ENCODE measurements at regions not wholly inside any gene's neighbourhood (a gene's known extent, or its start where the extent isn't known, plus 50 kb on each side); places are given as distances from the start of the nearest gene placed in this dataset.

- no peak overlapping the region for H2AFZ ChIP-seq (ENCODE audit: low read depth, low read length)
- DNase-seq = no peak
- no peaks in the 10 kb centered on the region for H3K36me3 ChIP-seq (ENCODE audit: control insufficient read depth in 1 of 2, insufficient read depth in 2 of 2, low read depth in 1 of 2, low read length in 2 of 2)
- no peak overlapping the region for H3K27ac ChIP-seq (ENCODE audit: low read length, poor library complexity, severe bottlenecking)
- no peak overlapping the region for H4K8ac ChIP-seq (ENCODE audit: low read length)
- no peak overlapping the region for H3K4me3 ChIP-seq (ENCODE audit: insufficient read depth in 1 of 2, low read depth in 1 of 2, low read length in 2 of 2)
- no peak overlapping the region for H4K91ac ChIP-seq (ENCODE audit: low read length)
- H2BK15ac ChIP-seq (ENCODE audit: low read depth, poor library complexity, severe bottlenecking) = no peak overlapping the region
- H3K9ac ChIP-seq (ENCODE audit: low read length) = no peak overlapping the region
- H3K18ac ChIP-seq (ENCODE audit: low read depth in 1 of 2, low read length in 2 of 2) = no peak overlapping the region
- H2BK12ac ChIP-seq (ENCODE audit: low read length in 2 of 2) = no peak overlapping the region
- H3K23ac ChIP-seq (ENCODE audit: low read length in 2 of 2) = no peak overlapping the region
- peaks cover 6% of the 10 kb centered on the region for H3K79me1 ChIP-seq (replicated peaks; ENCODE audit: low read length, poor library complexity, severe bottlenecking)
- no peak overlapping the region for H3K4me2 ChIP-seq (ENCODE audit: low read length, poor library complexity, severe bottlenecking)
- no peak overlapping the region for H3K4ac ChIP-seq (ENCODE audit: low read depth in 1 of 2, low read length in 2 of 2)
- no peaks in the 10 kb centered on the region for H3K4me1 ChIP-seq (ENCODE audit: control insufficient read depth, insufficient read depth, low read depth, low read length)
- no peak overlapping the region for H3K14ac ChIP-seq (ENCODE audit: low read length in 2 of 2)
- H3K9me3 ChIP-seq (ENCODE audit: control insufficient read depth, low read length) = peaks cover 22% of the 10 kb centered on the region
- no peak overlapping the region for H2BK120ac ChIP-seq (ENCODE audit: low read depth, low read length)
- H2AK5ac ChIP-seq (ENCODE audit: low read length, severe bottlenecking) = no peak overlapping the region
- H2BK5ac ChIP-seq (ENCODE audit: low read depth, low read length, poor library complexity, severe bottlenecking) = no peak overlapping the region
- peaks cover 0 to 12% of the 10 kb centered on the region in 2 experiments for H3K27me3 ChIP-seq (ENCODE audit: control insufficient read depth in 1 of 2, insufficient read depth in 1 of 2, low read length in 2 of 2)
These were observed 156.5 kb upstream of the ZCCHC13 start for GRCh38 chrX:74147439-74147838.

- Histone ChIP-seq H2BK120ac (ENCODE audit: low read depth, low read length) (no peak overlapping the region), H2BK12ac (ENCODE audit: low read length in 2 of 2) (no peak overlapping the region), H2AK5ac (ENCODE audit: low read length, severe bottlenecking) (no peak overlapping the region), H3K36me3 (ENCODE audit: control insufficient read depth in 1 of 2, insufficient read depth in 2 of 2, low read depth in 1 of 2, low read length in 2 of 2) (no peaks in the 10 kb centered on the region), H3K23ac (ENCODE audit: low read length in 2 of 2) (no peak overlapping the region), H3K4ac (ENCODE audit: low read depth in 1 of 2, low read length in 2 of 2) (no peak overlapping the region), H2AFZ (ENCODE audit: low read depth, low read length) (no peak overlapping the region), H4K91ac (ENCODE audit: low read length) (no peak overlapping the region), H3K9me3 (ENCODE audit: control insufficient read depth, low read length) (peaks cover 7% of the 10 kb centered on the region), H3K27me3 (ENCODE audit: control insufficient read depth in 1 of 2, insufficient read depth in 1 of 2, low read length in 2 of 2) (no peaks in the 10 kb centered on the region), H3K27ac (ENCODE audit: low read length, poor library complexity, severe bottlenecking) (no peak overlapping the region), H2BK15ac (ENCODE audit: low read depth, poor library complexity, severe bottlenecking) (no peak overlapping the region), H4K8ac (ENCODE audit: low read length) (no peak overlapping the region), H3K4me3 (ENCODE audit: insufficient read depth in 1 of 2, low read depth in 1 of 2, low read length in 2 of 2) (no peak overlapping the region), H3K4me2 (ENCODE audit: low read length, poor library complexity, severe bottlenecking) (no peak overlapping the region), H3K79me1 (replicated peaks; ENCODE audit: low read length, poor library complexity, severe bottlenecking) (peaks cover 1% of the 10 kb centered on the region), H2BK5ac (ENCODE audit: low read depth, low read length, poor library complexity, severe bottlenecking) (no peak overlapping the region), H3K4me1 (ENCODE audit: control insufficient read depth, insufficient read depth, low read depth, low read length) (no peaks in the 10 kb centered on the region), H3K14ac (ENCODE audit: low read length in 2 of 2) (no peak overlapping the region), H3K9ac (ENCODE audit: low read length) (no peak overlapping the region), H3K18ac (ENCODE audit: low read depth in 1 of 2, low read length in 2 of 2) (no peak overlapping the region)
- DNase-seq = no peak
These were observed 165.0 kb upstream of the ZCCHC13 start for GRCh38 chrX:74138943-74139342.

- 23% methylated on average over 4 of the region's 5 CpGs for WGBS
- Histone ChIP-seq H3K4me3 (ENCODE audit: insufficient read depth in 1 of 2, low read depth in 1 of 2, low read length in 2 of 2) (no peak overlapping the region), H3K27me3 (ENCODE audit: control insufficient read depth in 1 of 2, insufficient read depth in 1 of 2, low read length in 2 of 2) (peaks cover 0 to 16% of the 10 kb centered on the region in 2 experiments), H2BK15ac (ENCODE audit: low read depth, poor library complexity, severe bottlenecking) (no peak overlapping the region), H3K14ac (ENCODE audit: low read length in 2 of 2) (no peak overlapping the region), H3K4me1 (ENCODE audit: control insufficient read depth, insufficient read depth, low read depth, low read length) (no peaks in the 10 kb centered on the region), H3K23ac (ENCODE audit: low read length in 2 of 2) (no peak overlapping the region), H2AFZ (ENCODE audit: low read depth, low read length) (no peak overlapping the region), H4K8ac (ENCODE audit: low read length) (no peak overlapping the region), H3K9ac (ENCODE audit: low read length) (peak overlapping the region; percentile 13), H3K18ac (ENCODE audit: low read depth in 1 of 2, low read length in 2 of 2) (no peak overlapping the region), H3K9me3 (ENCODE audit: control insufficient read depth, low read length) (no peaks in the 10 kb centered on the region), H3K4me2 (ENCODE audit: low read length, poor library complexity, severe bottlenecking) (no peak overlapping the region), H4K91ac (ENCODE audit: low read length) (no peak overlapping the region), H3K27ac (ENCODE audit: low read length, poor library complexity, severe bottlenecking) (no peak overlapping the region), H3K79me1 (replicated peaks; ENCODE audit: low read length, poor library complexity, severe bottlenecking) (peaks cover 1% of the 10 kb centered on the region), H2BK5ac (ENCODE audit: low read depth, low read length, poor library complexity, severe bottlenecking) (no peak overlapping the region), H2BK12ac (ENCODE audit: low read length in 2 of 2) (no peak overlapping the region), H3K4ac (ENCODE audit: low read depth in 1 of 2, low read length in 2 of 2) (no peak overlapping the region), H2BK120ac (ENCODE audit: low read depth, low read length) (no peak overlapping the region), H3K36me3 (ENCODE audit: control insufficient read depth in 1 of 2, insufficient read depth in 2 of 2, low read depth in 1 of 2, low read length in 2 of 2) (peaks cover 0 to 4% of the 10 kb centered on the region in 2 experiments), H2AK5ac (ENCODE audit: low read length, severe bottlenecking) (no peak overlapping the region)
- peak; percentile 64 for DNase-seq
These were observed 170.7 kb upstream of the ZCCHC13 start for GRCh38 chrX:74133156-74133796.

GRCh38 chrX:74132280-74132679, 171.7 kb upstream of the ZCCHC13 start:
- 91% methylated on average over 4 of the region's 4 CpGs for WGBS
- Histone ChIP-seq H2BK5ac (ENCODE audit: low read depth, low read length, poor library complexity, severe bottlenecking) (no peak overlapping the region), H4K8ac (ENCODE audit: low read length) (no peak overlapping the region), H3K4me3 (ENCODE audit: insufficient read depth in 1 of 2, low read depth in 1 of 2, low read length in 2 of 2) (no peak overlapping the region), H3K9ac (ENCODE audit: low read length) (peak overlapping the region; percentile 13), H2BK15ac (ENCODE audit: low read depth, poor library complexity, severe bottlenecking) (no peak overlapping the region), H3K27me3 (ENCODE audit: control insufficient read depth in 1 of 2, insufficient read depth in 1 of 2, low read length in 2 of 2) (peaks cover 0 to 16% of the 10 kb centered on the region in 2 experiments), H4K91ac (ENCODE audit: low read length) (no peak overlapping the region), H3K14ac (ENCODE audit: low read length in 2 of 2) (no peak overlapping the region), H2AFZ (ENCODE audit: low read depth, low read length) (no peak overlapping the region), H3K18ac (ENCODE audit: low read depth in 1 of 2, low read length in 2 of 2) (no peak overlapping the region), H3K4me1 (ENCODE audit: control insufficient read depth, insufficient read depth, low read depth, low read length) (no peaks in the 10 kb centered on the region), H2BK120ac (ENCODE audit: low read depth, low read length) (no peak overlapping the region), H3K79me1 (replicated peaks; ENCODE audit: low read length, poor library complexity, severe bottlenecking) (no peaks in the 10 kb centered on the region), H3K4me2 (ENCODE audit: low read length, poor library complexity, severe bottlenecking) (no peak overlapping the region), H3K27ac (ENCODE audit: low read length, poor library complexity, severe bottlenecking) (no peak overlapping the region), H3K36me3 (ENCODE audit: control insufficient read depth in 1 of 2, insufficient read depth in 2 of 2, low read depth in 1 of 2, low read length in 2 of 2) (peaks cover 0 to 4% of the 10 kb centered on the region in 2 experiments), H3K4ac (ENCODE audit: low read depth in 1 of 2, low read length in 2 of 2) (no peak overlapping the region), H3K23ac (ENCODE audit: low read length in 2 of 2) (no peak overlapping the region), H2BK12ac (ENCODE audit: low read length in 2 of 2) (no peak overlapping the region), H3K9me3 (ENCODE audit: control insufficient read depth, low read length) (no peaks in the 10 kb centered on the region), H2AK5ac (ENCODE audit: low read length, severe bottlenecking) (no peak overlapping the region)
- no peak for DNase-seq

Data from mesenchymal stem cell (in vitro differentiated cells and primary cell).